ACC112 (cell line): ENCODE measurements at regions not wholly inside any gene's neighbourhood (a gene's known extent, or its start where the extent isn't known, plus 50 kb on each side); places are given as distances from the start of the nearest gene placed in this dataset.

Source experiments
- H2AFZ ChIP-seq: fragments of 200-600 bp; sonication (generic); one replicate; pipeline ENCODE4 v1.6.0; 2017; ENCODE audit warnings: antibody characterized with exemption, low read length; ENCODE audit not compliant: unreplicated experiment
- H3K27ac ChIP-seq: fragments of 200-600 bp; sonication (generic); 2 replicates; pipeline ENCODE4 v1.5.1; 2014; ENCODE audit warnings: low read depth, mild to moderate bottlenecking, antibody characterized with exemption, low read length, moderate library complexity
- H3K27me3 ChIP-seq: fragments of 200-600 bp; sonication (generic); 2 replicates; pipeline ENCODE4 v1.6.1; 2014; ENCODE audit warnings: mild to moderate bottlenecking, antibody characterized with exemption, low read length, moderate library complexity, mixed read lengths; ENCODE audit not compliant: insufficient read depth
- H3K36me3 ChIP-seq: fragments of 200-600 bp; sonication (generic); 2 replicates; pipeline ENCODE4 v1.6.1; 2016; ENCODE audit warnings: mild to moderate bottlenecking, antibody characterized with exemption, low read length, moderate library complexity, mixed read lengths; ENCODE audit not compliant: insufficient read depth
- H3K4me1 ChIP-seq: fragments of 200-600 bp; sonication (generic); one replicate; pipeline ENCODE4 v1.6.1; 2016; ENCODE audit warnings: low read length, mixed read lengths; ENCODE audit not compliant: insufficient read depth, unreplicated experiment, control insufficient read depth
- H3K4me3 ChIP-seq: fragments of 200-600 bp; sonication (generic); 2 replicates; pipeline ENCODE4 v1.5.1; 2014; ENCODE audit warnings: mild to moderate bottlenecking, low read depth, low read length
- H3K79me2 ChIP-seq: fragments of 200-600 bp; sonication (generic); one replicate; pipeline ENCODE4 v1.6.0; 2016; ENCODE audit warnings: low read length; ENCODE audit not compliant: control insufficient read depth, unreplicated experiment, insufficient read depth

GRCh38 chr4:14529653-14530052 is 472.6 kb upstream of the CPEB2 start:
- no peaks in the 10 kb centered on the region for H3K79me2 ChIP-seq
- no peaks in the 10 kb centered on the region for H3K36me3 ChIP-seq
- no peak overlapping the region for H3K4me3 ChIP-seq
- no peaks in the 10 kb centered on the region for H3K27me3 ChIP-seq
- H3K4me1 ChIP-seq, result peaks cover 19% of the 10 kb centered on the region
- no peak overlapping the region for H3K27ac ChIP-seq
- H2AFZ ChIP-seq, result no peak overlapping the region

GRCh38 chr4:14532436-14532835 is 469.8 kb upstream of the CPEB2 start:
- Histone ChIP-seq H3K4me1 (peaks cover 19% of the 10 kb centered on the region), H3K36me3 (no peaks in the 10 kb centered on the region), H3K27me3 (no peaks in the 10 kb centered on the region), H3K27ac (no peak overlapping the region), H2AFZ (no peak overlapping the region), H3K79me2 (no peaks in the 10 kb centered on the region), H3K4me3 (no peak overlapping the region)

- H3K4me1 ChIP-seq, result peaks cover 7% of the 10 kb centered on the region
- H3K36me3 ChIP-seq, result no peaks in the 10 kb centered on the region
- H3K4me3 ChIP-seq, result no peak overlapping the region
- no peaks in the 10 kb centered on the region for H3K79me2 ChIP-seq
- H3K27ac ChIP-seq, result no peak overlapping the region
- H2AFZ ChIP-seq, result no peak overlapping the region
- no peaks in the 10 kb centered on the region for H3K27me3 ChIP-seq
Observed at GRCh38 chr4:14539246-14539645, 463.0 kb upstream of the CPEB2 start.

GRCh38 chr4:14545163-14545562 is 457.1 kb upstream of the CPEB2 start:
- Histone ChIP-seq H3K36me3 (no peaks in the 10 kb centered on the region), H2AFZ (no peak overlapping the region), H3K4me1 (no peaks in the 10 kb centered on the region), H3K4me3 (no peak overlapping the region), H3K79me2 (no peaks in the 10 kb centered on the region), H3K27ac (no peak overlapping the region), H3K27me3 (no peaks in the 10 kb centered on the region)

GRCh38 chr4:14545807-14546206 is 456.5 kb upstream of the CPEB2 start:
- Histone ChIP-seq H3K4me1 (no peaks in the 10 kb centered on the region), H3K27ac (no peak overlapping the region), H2AFZ (no peak overlapping the region), H3K4me3 (no peak overlapping the region), H3K79me2 (no peaks in the 10 kb centered on the region), H3K27me3 (no peaks in the 10 kb centered on the region), H3K36me3 (no peaks in the 10 kb centered on the region)

GRCh38 chr4:14552119-14552518 is 450.2 kb upstream of the CPEB2 start:
- Histone ChIP-seq H2AFZ (no peak overlapping the region), H3K4me1 (no peaks in the 10 kb centered on the region), H3K27me3 (no peaks in the 10 kb centered on the region), H3K27ac (no peak overlapping the region), H3K36me3 (no peaks in the 10 kb centered on the region), H3K79me2 (no peaks in the 10 kb centered on the region), H3K4me3 (no peak overlapping the region)

- Histone ChIP-seq H2AFZ (no peak overlapping the region), H3K36me3 (no peaks in the 10 kb centered on the region), H3K4me3 (no peak overlapping the region), H3K27ac (no peak overlapping the region), H3K4me1 (no peaks in the 10 kb centered on the region), H3K79me2 (no peaks in the 10 kb centered on the region), H3K27me3 (no peaks in the 10 kb centered on the region)
Observed at GRCh38 chr4:14559646-14560045, 442.6 kb upstream of the CPEB2 start.

GRCh38 chr4:14560577-14560976 is 441.7 kb upstream of the CPEB2 start:
- H3K27ac ChIP-seq, result no peak overlapping the region
- H3K36me3 ChIP-seq, result no peaks in the 10 kb centered on the region
- H2AFZ ChIP-seq, result no peak overlapping the region
- H3K27me3 ChIP-seq, result no peaks in the 10 kb centered on the region
- H3K4me3 ChIP-seq, result no peak overlapping the region
- H3K4me1 ChIP-seq, result no peaks in the 10 kb centered on the region
- H3K79me2 ChIP-seq, result no peaks in the 10 kb centered on the region

- H3K4me3 ChIP-seq, result no peak overlapping the region
- no peak overlapping the region for H2AFZ ChIP-seq
- no peaks in the 10 kb centered on the region for H3K4me1 ChIP-seq
- H3K27me3 ChIP-seq, result no peaks in the 10 kb centered on the region
- H3K27ac ChIP-seq, result no peak overlapping the region
- no peaks in the 10 kb centered on the region for H3K79me2 ChIP-seq
- no peaks in the 10 kb centered on the region for H3K36me3 ChIP-seq
Observed at GRCh38 chr4:14562901-14563300, 439.4 kb upstream of the CPEB2 start.

- Histone ChIP-seq H3K36me3 (no peaks in the 10 kb centered on the region), H3K27me3 (no peaks in the 10 kb centered on the region), H3K4me1 (no peaks in the 10 kb centered on the region), H3K4me3 (no peak overlapping the region), H3K27ac (no peak overlapping the region), H3K79me2 (no peaks in the 10 kb centered on the region), H2AFZ (no peak overlapping the region)
Observed at GRCh38 chr4:14564281-14564680, 438.0 kb upstream of the CPEB2 start.

GRCh38 chr4:14566518-14566917 is 435.8 kb upstream of the CPEB2 start:
- Histone ChIP-seq H3K4me1 (no peaks in the 10 kb centered on the region), H2AFZ (no peak overlapping the region), H3K27me3 (no peaks in the 10 kb centered on the region), H3K36me3 (no peaks in the 10 kb centered on the region), H3K4me3 (no peak overlapping the region), H3K27ac (no peak overlapping the region), H3K79me2 (no peaks in the 10 kb centered on the region)

GRCh38 chr4:14568351-14568750 is 433.9 kb upstream of the CPEB2 start:
- no peak overlapping the region for H2AFZ ChIP-seq
- H3K79me2 ChIP-seq, result no peaks in the 10 kb centered on the region
- H3K4me1 ChIP-seq, result no peaks in the 10 kb centered on the region
- no peak overlapping the region for H3K27ac ChIP-seq
- H3K36me3 ChIP-seq, result no peaks in the 10 kb centered on the region
- no peaks in the 10 kb centered on the region for H3K27me3 ChIP-seq
- H3K4me3 ChIP-seq, result no peak overlapping the region
